SK-N-SH (cell line): ENCODE measurements at regions not wholly inside any gene's neighbourhood (a gene's known extent, or its start where the extent isn't known, plus 50 kb on each side); places are given as distances from the start of the nearest gene placed in this dataset.

ENCODE experiments used
- CHD2 ChIP-seq: fragments of 150-350 bp; IDR thresholded peaks from 2 replicates; pipeline ENCODE4 v1.6.1; 2018; ENCODE audit warnings: low read length; ENCODE audit not compliant: partially characterized antibody
- CTCF ChIP-seq: fragments of 200-600 bp; sonication (generic); IDR thresholded peaks from 2 replicates; pipeline ENCODE4 v1.6.1; 2017; ENCODE audit warnings: antibody characterized with exemption, mild to moderate bottlenecking, moderate library complexity
- ELF1 ChIP-seq: IDR thresholded peaks from 2 replicates; pipeline ENCODE4 v1.4.0; 2012
- EP300 ChIP-seq, 2 experiments: IDR thresholded peaks; 2 replicates each; pipeline versions ENCODE4 v1.4.0 to v1.6.1; 2012; ENCODE audit warnings: borderline replicate concordance in 1 of 2, low read depth in 1 of 2, low read length in 1 of 2
- EZH2phosphoT487 ChIP-seq: fragments of 200-600 bp; sonication (generic); IDR thresholded peaks from 2 replicates; pipeline ENCODE4 v1.6.1; 2017; ENCODE audit warnings: low read depth, mixed run types, mild to moderate bottlenecking, antibody characterized with exemption, moderate library complexity, borderline replicate concordance
- GABPA ChIP-seq: IDR thresholded peaks from 2 replicates; pipeline ENCODE4 v1.4.0; 2012; ENCODE audit warnings: low read depth, mild to moderate bottlenecking
- GATA2 ChIP-seq: sonication (generic); formaldehyde crosslinking; IDR thresholded peaks from 2 replicates; pipeline ENCODE4 v1.5.0; 2020; ENCODE audit warnings: mild to moderate bottlenecking, missing genetic modification reagents
- MXI1 ChIP-seq: IDR thresholded peaks from 2 replicates; pipeline ENCODE4 v1.6.1; 2012; ENCODE audit warnings: mild to moderate bottlenecking, low read depth, low read length, improper control_type of control experiment
- NFIC ChIP-seq: IDR thresholded peaks from 2 replicates; pipeline ENCODE4 v1.4.0; 2012; ENCODE audit warnings: borderline replicate concordance
- POLR2AphosphoS5 ChIP-seq: IDR thresholded peaks from 2 replicates; pipeline ENCODE4 v1.6.1; 2012; ENCODE audit warnings: low read depth, low read length
- RXRA ChIP-seq: IDR thresholded peaks from 2 replicates; pipeline ENCODE4 v1.4.0; 2012; ENCODE audit warnings: low read depth, mild to moderate bottlenecking, borderline replicate concordance
- TAF1 ChIP-seq: IDR thresholded peaks from 2 replicates; pipeline ENCODE4 v1.6.1; 2012; ENCODE audit warnings: low read depth, mild to moderate bottlenecking, low read length, moderate library complexity, borderline replicate concordance
- ZBTB33 ChIP-seq: IDR thresholded peaks from 2 replicates; pipeline ENCODE4 v1.4.0; 2012; ENCODE audit warnings: low read depth, borderline replicate concordance
- TF ChIP-seq, protein P1 (sequence below): IDR thresholded peaks from 2 replicates; pipeline ENCODE4 v1.6.1; 2012; ENCODE audit warnings: mild to moderate bottlenecking, low read depth, low read length, moderate library complexity

DNA sequence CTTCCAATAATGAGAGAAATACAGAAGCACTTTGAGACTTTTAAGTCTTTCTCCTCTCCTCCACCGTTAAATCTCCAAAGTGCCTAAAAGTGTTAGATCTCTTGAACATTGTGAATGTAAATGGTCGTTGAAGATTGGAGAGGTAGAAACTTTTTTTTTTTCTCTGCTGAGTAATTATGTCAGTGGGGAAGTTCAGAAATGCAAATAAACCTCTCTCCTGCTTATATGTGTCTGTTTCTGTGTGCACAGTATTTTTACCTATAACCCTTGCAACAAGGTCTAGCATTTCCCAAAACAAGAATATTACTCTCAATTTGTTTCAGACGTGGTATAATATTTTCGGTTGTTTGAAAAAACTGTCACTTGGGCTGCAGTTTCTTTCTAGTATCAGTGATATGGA, 833.6 kb upstream of the CDH8 start:
- TF ChIP-seq GABPA (no peak), CTCF (no peak), TAF1 (no peak), GATA2 (CRISPR knock-in tag) (no peak), POLR2AphosphoS5 (no peak), CHD2 (no peak), ZBTB33 (no peak), EZH2phosphoT487 (no peak), ELF1 (no peak), EP300 (IDR thresholded peaks at IDR 0.05; ENCODE audit: borderline replicate concordance in 1 of 2, low read depth in 1 of 2, low read length in 1 of 2) (no peak), MXI1 (no peak), RXRA (no peak), NFIC (no peak)
- TF ChIP-seq, protein P1, sequence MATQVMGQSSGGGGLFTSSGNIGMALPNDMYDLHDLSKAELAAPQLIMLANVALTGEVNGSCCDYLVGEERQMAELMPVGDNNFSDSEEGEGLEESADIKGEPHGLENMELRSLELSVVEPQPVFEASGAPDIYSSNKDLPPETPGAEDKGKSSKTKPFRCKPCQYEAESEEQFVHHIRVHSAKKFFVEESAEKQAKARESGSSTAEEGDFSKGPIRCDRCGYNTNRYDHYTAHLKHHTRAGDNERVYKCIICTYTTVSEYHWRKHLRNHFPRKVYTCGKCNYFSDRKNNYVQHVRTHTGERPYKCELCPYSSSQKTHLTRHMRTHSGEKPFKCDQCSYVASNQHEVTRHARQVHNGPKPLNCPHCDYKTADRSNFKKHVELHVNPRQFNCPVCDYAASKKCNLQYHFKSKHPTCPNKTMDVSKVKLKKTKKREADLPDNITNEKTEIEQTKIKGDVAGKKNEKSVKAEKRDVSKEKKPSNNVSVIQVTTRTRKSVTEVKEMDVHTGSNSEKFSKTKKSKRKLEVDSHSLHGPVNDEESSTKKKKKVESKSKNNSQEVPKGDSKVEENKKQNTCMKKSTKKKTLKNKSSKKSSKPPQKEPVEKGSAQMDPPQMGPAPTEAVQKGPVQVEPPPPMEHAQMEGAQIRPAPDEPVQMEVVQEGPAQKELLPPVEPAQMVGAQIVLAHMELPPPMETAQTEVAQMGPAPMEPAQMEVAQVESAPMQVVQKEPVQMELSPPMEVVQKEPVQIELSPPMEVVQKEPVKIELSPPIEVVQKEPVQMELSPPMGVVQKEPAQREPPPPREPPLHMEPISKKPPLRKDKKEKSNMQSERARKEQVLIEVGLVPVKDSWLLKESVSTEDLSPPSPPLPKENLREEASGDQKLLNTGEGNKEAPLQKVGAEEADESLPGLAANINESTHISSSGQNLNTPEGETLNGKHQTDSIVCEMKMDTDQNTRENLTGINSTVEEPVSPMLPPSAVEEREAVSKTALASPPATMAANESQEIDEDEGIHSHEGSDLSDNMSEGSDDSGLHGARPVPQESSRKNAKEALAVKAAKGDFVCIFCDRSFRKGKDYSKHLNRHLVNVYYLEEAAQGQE = no peak
